ENCODE measurements at regions not wholly inside any gene's neighbourhood (a gene's known extent, or its start where the extent isn't known, plus 50 kb on each side); places are given as distances from the start of the nearest gene placed in this dataset.

GRCh38 chrX:131779741-131780140 lies 235.9 kb downstream of the OR13H1 start:
- DNase-seq = no peak

GRCh38 chrX:131782646-131783045 lies 238.8 kb downstream of the OR13H1 start:
- DNase-seq = no peak

- no peak for DNase-seq
Measured at GRCh38 chrX:131783555-131784308, 239.4 kb upstream of the STK26 start.

GRCh38 chrX:131789664-131790063 lies 233.4 kb upstream of the STK26 start:
- DNase-seq = no peak

GRCh38 chrX:131791608-131792355 lies 231.3 kb upstream of the STK26 start:
- DNase-seq = no peak

GRCh38 chrX:131792356-131792749 lies 230.7 kb upstream of the STK26 start:
- no peak for DNase-seq

- DNase-seq = no peak
Measured at GRCh38 chrX:131792789-131793462, 230.2 kb upstream of the STK26 start.

- no peak for DNase-seq
Measured at GRCh38 chrX:131795442-131796229, 227.5 kb upstream of the STK26 start.

- DNase-seq = no peak
Measured at GRCh38 chrX:131801066-131801465, 222.0 kb upstream of the STK26 start.

- DNase-seq = no peak
Measured at GRCh38 chrX:131801911-131802310, 221.2 kb upstream of the STK26 start.

- DNase-seq = peak; percentile 39 to 40
Measured at GRCh38 chrX:131802836-131803626, 220.1 kb upstream of the STK26 start.

- DNase-seq = peak; percentile 47 to 69
Measured at GRCh38 chrX:131812847-131813825, 210.0 kb upstream of the STK26 start.

GRCh38 chrX:131816551-131817136 lies 206.5 kb upstream of the STK26 start:
- DNase-seq = peak; percentile 43 to 70

GRCh38 chrX:131818297-131818936 lies 204.7 kb upstream of the STK26 start:
- DNase-seq = no peak

- DNase-seq = no peak
Measured at GRCh38 chrX:131821945-131822622, 201.0 kb upstream of the STK26 start.

GRCh38 chrX:131826572-131826971 lies 196.5 kb upstream of the STK26 start:
- no peak for DNase-seq

GRCh38 chrX:131827935-131828334 lies 195.2 kb upstream of the STK26 start:
- DNase-seq = peak; percentile 39 to 42

- DNase-seq = no peak
Measured at GRCh38 chrX:131828482-131828881, 194.6 kb upstream of the STK26 start.

Data from stimulated activated CD4-positive, alpha-beta T cell treated with anti-CD3 and anti-CD28 coated beads, Interleukin-2, amount 100 ng/mL, for 24 hours (primary cell).